Stimulated activated CD4-positive, alpha-beta T cell treated with anti-CD3 and anti-CD28 coated beads, Interleukin-4, amount 100 ng/mL, for 24 hours (primary cell): ENCODE measurements at regions not wholly inside any gene's neighbourhood (a gene's known extent, or its start where the extent isn't known, plus 50 kb on each side); places are given as distances from the start of the nearest gene placed in this dataset.
"Not testable (repeated sequence)": the region's sequence is repeated elsewhere in the genome, so short reads cannot be mapped to it uniquely, and the experiment has no call there.

Experiments used
- DNase-seq: peaks from one replicate; pipeline ENCODE4 v3.0.0-alpha.2; 2020

- DNase-seq = no peak
These were observed 188.6 kb downstream of the CARTPT start for GRCh38 chr5:71907608-71908145.

DNA sequence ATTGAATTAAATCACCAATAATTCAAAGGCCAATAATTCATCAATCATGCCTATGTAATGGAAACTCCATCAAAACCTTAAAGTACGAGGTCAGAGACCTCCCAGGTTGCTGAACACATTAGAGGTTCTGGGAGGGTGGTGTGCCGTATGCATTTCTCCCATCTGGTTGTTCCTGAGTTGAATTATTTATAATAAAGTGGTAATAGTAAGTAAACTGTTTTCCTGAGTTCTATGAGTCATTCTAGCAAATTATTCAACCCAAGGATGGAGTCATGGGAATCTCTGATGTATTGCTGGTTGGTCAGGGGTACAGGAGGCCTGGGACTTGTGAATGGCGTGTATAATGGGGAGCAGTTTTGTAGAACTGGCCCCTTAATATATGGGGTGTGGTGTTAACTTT is 191.7 kb downstream of the CARTPT start:
- no peak for DNase-seq

DNA sequence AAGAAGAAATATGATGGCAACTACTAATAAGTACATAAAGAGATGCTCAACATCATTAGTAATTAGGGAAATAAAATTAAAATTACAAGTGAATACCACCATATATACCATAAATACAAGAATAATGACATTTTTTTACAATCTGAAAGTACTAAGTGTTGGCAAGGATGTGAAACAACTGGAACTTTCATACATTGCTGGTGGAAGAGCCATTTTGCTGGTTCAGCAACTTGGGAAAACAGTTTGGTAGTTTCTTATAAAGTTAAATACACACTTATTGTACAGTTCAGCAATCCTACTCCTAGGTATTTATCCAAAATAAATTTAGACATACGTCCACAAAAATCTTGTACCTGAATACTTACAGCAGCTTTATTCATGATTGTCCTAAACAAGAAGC is 192.9 kb downstream of the CARTPT start:
- no peak for DNase-seq

DNA sequence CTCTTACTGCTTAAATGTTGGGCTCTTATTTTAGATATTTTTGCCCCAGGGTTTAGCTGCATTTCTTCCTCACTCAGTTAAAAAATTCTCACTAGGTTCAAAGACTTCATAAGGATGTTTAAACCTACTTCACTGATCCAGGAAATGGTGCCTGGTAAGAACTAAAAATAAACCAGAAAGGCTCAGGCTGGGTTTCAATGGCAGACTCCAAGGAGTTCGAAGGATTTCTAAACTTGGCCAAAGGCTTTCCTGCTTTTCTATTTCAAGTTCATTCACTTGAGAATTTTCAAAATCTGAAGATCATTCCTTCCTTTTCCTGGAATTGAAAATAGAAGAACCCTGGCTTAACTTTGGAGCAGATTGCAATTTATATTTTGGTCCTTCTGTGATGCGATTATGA is 193.0 kb upstream of the MAP1B start:
- DNase-seq = no peak

DNA sequence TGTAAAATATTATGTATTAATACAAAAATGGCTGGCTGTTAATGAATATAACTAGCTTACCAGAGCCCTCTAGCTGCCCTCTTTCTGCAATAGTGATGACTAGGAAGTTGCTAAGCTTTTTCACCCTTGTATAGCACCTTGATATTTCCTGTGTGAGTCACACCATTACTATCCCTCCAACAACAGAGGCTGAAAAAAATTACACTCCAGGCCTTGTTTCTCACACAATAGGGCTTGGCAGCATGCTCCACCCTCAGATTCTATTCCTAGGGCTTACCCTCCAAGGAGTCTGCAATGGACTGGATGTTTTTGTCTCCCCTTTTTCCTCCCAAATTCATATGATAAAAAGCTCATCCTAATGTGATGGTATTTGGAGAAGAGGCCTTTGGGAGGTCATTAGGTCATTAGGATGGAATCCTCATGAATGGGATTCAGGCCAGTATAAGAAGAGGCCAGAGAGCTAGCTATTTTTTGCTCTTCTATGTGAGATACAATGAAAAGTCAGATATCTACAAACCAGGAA is 184.6 kb upstream of the MAP1B start:
- DNase-seq = no peak

GRCh38 chr5:71923755-71924154 is 183.5 kb upstream of the MAP1B start:
- no peak for DNase-seq

DNA sequence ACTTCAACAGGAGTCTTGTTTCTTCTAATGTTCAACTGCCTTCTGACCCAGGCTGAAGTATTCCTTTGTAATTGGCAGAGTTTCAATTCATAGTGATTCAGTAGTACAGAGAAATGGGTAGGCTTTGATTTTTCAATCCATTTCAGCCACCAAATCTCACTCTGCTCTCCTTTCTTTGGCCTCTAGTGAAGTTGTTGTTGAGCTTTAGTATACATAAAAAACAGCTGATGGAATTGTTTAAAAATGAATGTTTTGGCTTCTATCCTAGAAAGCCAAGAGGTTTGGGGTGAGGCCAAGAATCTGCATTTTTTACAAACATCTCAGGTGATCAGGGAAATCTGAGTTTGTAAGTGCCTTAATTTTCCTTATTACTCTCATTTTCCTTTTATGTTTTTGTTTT is 182.9 kb upstream of the MAP1B start:
- no peak for DNase-seq

GRCh38 chr5:71924980-71925379 is 182.3 kb upstream of the MAP1B start:
- no peak for DNase-seq

DNA sequence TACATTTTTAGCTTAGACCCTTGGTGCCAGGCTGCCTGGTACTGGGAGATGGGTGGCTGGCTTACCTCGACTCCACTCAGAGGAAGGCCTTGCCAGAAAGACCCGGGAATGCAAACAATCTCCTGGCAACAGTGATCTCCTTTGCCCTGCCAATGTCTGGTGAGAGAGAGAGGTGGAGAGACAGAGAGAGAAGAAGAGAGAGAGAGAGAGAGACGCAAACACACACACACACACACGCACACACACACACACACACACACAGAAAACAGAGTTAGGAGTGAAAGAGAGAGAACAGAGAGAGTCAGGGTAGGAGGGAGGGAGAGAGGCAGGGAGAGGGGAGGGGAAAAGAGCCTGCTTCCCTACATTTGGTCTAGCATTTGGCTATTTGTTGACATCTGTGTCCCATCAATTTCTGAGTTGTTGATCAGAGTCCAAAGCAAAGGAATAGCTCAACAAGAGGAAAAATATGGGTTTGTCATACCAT is 181.6 kb upstream of the MAP1B start:
- no peak for DNase-seq

DNA sequence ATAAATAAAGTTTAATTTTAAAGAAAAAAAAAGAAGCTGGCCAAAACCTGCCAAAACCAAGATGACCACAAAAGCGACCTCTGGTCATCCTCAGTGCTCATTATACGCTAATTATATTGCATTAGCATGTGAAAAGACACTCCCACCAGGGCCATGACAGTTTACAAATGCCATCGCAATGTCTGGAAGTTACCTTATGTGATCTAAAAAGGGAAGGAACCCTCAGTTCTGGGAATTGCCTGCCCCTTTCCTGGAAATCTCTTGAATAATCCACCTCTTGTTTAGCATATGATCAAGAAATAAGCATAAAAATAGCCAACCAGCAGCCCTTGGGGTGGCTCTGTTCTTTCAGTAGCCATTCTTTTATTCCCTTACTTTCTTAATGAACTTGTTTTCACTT is 178.3 kb upstream of the MAP1B start:
- no peak for DNase-seq

DNA sequence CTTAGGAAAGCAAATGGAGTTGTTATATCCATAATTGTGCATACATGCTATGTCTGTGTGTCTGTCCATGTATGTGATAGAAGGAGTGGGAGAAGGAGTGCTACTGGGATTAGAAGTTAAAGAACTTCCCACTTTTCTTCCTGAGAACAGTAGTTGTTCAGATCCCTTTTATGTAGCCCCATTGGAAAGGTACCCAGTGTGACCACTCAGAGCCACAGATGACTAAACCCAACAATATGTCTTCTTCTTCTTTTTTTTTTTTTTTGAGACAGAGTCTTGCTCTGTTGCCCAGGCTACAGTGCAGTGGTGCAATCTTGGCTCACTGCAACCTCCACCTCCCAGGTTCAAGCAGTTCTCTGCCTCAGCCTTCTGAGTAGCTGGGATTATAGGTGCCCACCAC is 176.7 kb upstream of the MAP1B start:
- DNase-seq = not testable (repeated sequence)

- no peak for DNase-seq
These were observed 175.1 kb upstream of the MAP1B start for GRCh38 chr5:71932131-71932654.

DNA sequence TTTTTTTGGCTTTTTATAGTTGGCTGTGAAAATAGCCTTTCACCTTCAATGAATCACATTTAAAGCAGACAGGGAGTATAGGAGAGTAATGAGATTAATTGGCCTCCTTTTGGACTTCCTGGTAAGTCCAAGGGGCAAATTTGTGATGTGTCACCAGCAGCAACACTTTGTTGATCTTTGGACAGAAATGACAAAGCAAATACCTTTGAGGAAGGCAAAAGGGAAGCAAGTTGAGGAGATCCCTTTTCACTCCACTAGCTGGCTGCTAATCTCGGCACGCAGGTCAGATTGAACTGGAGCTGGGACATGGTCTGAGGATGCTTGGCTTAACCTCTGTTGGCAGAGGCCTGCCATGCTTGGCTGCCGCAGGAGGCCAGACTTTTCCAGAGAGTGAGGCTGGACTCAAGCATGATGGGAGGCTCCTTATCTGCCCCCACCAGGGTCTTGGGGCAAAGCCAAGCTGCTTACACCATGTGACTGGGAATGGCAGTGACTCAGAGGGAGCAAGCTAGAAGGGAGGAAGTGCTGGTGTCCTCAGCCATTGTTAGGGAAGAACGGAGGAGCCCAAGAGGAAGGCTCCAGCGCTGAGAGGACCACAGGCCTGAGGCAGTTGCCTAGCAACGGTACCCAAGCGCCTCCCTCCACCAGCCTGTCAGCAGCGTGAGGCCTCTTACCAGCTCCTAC is 174.5 kb upstream of the MAP1B start:
- no peak for DNase-seq

DNA sequence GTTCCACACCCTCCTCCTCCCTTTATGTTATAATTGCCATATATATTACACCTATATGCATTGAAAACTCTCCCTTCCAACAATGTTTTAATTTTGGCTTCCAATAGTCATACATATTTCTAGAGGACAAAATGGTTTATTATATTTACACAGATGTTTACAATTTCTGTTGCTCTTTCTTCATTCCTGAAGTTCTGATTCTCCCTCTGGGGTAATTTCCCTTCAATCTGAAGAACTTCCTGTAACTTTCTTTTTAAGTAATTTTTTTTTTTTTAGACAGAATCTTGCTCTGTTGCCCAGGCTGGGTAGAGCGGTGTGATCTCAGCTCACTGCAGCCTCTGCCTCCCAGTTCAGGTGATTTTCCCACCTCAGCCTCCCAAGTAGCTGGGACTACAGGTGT is 173.0 kb upstream of the MAP1B start:
- DNase-seq = no peak

GRCh38 chr5:71937921-71938698 is 169.2 kb upstream of the MAP1B start:
- DNase-seq = no peak

DNA sequence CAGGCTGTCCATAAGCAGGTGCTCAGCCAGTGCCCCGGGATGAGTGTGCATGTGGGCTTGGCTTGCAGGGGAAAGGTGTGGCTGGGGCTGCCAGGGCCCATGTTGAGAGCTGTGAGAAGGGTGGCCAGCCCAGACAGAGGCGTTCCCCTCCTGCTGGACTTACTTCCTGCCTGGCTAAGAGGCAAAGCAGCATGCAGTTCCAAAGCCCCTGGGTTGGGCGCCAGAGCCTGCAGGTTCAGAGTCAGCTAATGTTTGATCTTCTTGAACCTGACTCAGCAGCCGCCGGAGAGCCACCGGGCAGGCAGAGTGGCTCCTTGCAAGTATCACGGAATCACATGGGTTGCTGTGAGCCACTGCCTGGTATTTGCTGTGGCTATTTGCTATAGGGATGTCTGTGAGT is 168.4 kb upstream of the MAP1B start:
- no peak for DNase-seq

GRCh38 chr5:71939452-71940230 is 167.6 kb upstream of the MAP1B start:
- no peak for DNase-seq

GRCh38 chr5:71943874-71944273 is 163.4 kb upstream of the MAP1B start:
- DNase-seq = no peak

GRCh38 chr5:71945436-71945835 is 161.8 kb upstream of the MAP1B start:
- DNase-seq = no peak

DNA sequence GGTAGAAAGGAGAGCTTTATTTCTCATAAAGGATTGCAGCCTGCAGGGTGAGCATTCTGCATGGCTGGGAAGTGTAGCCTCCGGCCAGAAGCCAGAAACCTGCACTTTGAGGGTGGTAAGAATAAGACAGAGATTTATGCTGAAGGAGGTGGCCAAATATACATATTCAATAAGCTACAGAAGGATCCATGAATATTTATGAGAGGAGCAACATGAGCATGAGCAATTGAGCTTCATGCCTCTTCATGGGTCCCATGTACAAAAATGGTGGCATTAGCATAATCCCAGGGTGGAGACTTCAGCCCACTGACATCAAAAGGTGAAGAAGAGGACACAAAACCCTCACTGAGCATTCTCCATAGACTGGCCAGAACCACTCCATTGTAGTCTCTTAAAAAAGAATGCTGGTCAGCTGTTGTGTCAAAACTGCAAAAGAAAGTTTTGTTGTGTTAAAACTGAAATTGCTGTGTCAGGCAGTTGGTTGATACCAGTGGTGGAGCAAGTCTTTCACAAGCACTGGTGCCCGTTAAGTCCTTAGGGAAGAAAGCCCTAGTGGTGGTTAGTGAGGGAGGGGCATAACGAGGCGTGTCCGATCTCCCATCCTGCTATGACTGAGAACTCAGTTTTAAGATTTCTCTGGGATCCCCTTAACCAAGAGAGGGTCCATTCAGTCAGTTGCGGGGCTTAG is 160.8 kb upstream of the MAP1B start:
- DNase-seq = no peak

GRCh38 chr5:71948206-71948605 is 159.1 kb upstream of the MAP1B start:
- DNase-seq = no peak

GRCh38 chr5:71949772-71950171 is 157.5 kb upstream of the MAP1B start:
- no peak for DNase-seq
